Activated T-helper 1 cell treated with anti-CD3 and anti-CD28 coated beads, Interleukin-12 subunit alpha, Interleukin-12 subunit beta, Interleukin-2, Interleukin-4 antibody, amounts not matched to agents 30 ng/mL and 10 ng/mL and 1 ng/mL, durations not matched to agents 14 hours and 24 hours and 36 hours (primary cell): ENCODE measurements at regions not wholly inside any gene's neighbourhood (a gene's known extent, or its start where the extent isn't known, plus 50 kb on each side); places are given as distances from the start of the nearest gene placed in this dataset.
"Not testable (repeated sequence)": the region's sequence is repeated elsewhere in the genome, so short reads cannot be mapped to it uniquely, and the experiment has no call there.

Source experiments
- DNase-seq: peaks from one replicate; pipeline ENCODE4 v3.0.0; 2021; ENCODE audit warnings: low spot score
- H3K27ac Mint-ChIP-seq: one replicate; pipeline ENCODE4 v1.8.0; 2021; ENCODE audit warnings: mild to moderate bottlenecking, mixed read lengths
- H3K27me3 Mint-ChIP-seq: one replicate; pipeline ENCODE4 v1.8.0; 2022; ENCODE audit warnings: mild to moderate bottlenecking, moderate library complexity, mixed read lengths; ENCODE audit not compliant: insufficient read depth
- H3K36me3 Mint-ChIP-seq: one replicate; pipeline ENCODE4 v1.8.0; 2021; ENCODE audit warnings: low read depth, mixed read lengths
- H3K4me1 Mint-ChIP-seq: one replicate; pipeline ENCODE4 v1.8.0; 2021; ENCODE audit warnings: low read depth, mixed read lengths
- H3K4me3 Mint-ChIP-seq: one replicate; pipeline ENCODE4 v1.8.0; 2021; ENCODE audit warnings: mild to moderate bottlenecking, moderate library complexity, mixed read lengths
- H3K9me3 Mint-ChIP-seq: one replicate; pipeline ENCODE4 v1.8.0; 2021; ENCODE audit warnings: mixed read lengths
- intact Hi-C: fragments of 100-400 bp; cut with micrococcal nuclease; formaldehyde crosslinking; loops from one replicate; pipeline ENCODE4 v1.15.1; 2024

- intact Hi-C loops = no loop called here
- Mint-ChIP-seq H3K36me3 (no peaks in the 10 kb centered on the region), H3K4me3 (no peak overlapping the region)
Measured at GRCh38 chr18:56285387-56286065, 352.9 kb downstream of the TXNL1 start.

GRCh38 chr18:56284319-56284718 is 354.1 kb downstream of the TXNL1 start:
- Mint-ChIP-seq H3K4me3 (no peak overlapping the region), H3K36me3 (no peaks in the 10 kb centered on the region), H3K27ac (no peak overlapping the region), H3K9me3 (no peaks in the 10 kb centered on the region), H3K27me3 (no peaks in the 10 kb centered on the region), H3K4me1 (no peaks in the 10 kb centered on the region)
- intact Hi-C loops = no loop called here
- DNase-seq = no peak

More at GRCh38 chr18:56285387-56286065, 352.9 kb downstream of the TXNL1 start:
- Mint-ChIP-seq H3K27ac (no peak overlapping the region), H3K9me3 (no peaks in the 10 kb centered on the region), H3K4me1 (no peaks in the 10 kb centered on the region), H3K27me3 (peaks cover 2% of the 10 kb centered on the region)
- DNase-seq = no peak

- Mint-ChIP-seq H3K9me3 (no peaks in the 10 kb centered on the region), H3K4me1 (no peaks in the 10 kb centered on the region), H3K4me3 (no peak overlapping the region), H3K36me3 (no peaks in the 10 kb centered on the region), H3K27me3 (no peaks in the 10 kb centered on the region), H3K27ac (no peak overlapping the region)
- DNase-seq = no peak
- intact Hi-C loops = no loop called here
Measured at GRCh38 chr18:56283316-56283715, 355.1 kb downstream of the TXNL1 start.

GRCh38 chr18:56282234-56283104 is 355.9 kb downstream of the TXNL1 start:
- no peak for DNase-seq
- Mint-ChIP-seq H3K9me3 (no peaks in the 10 kb centered on the region), H3K4me3 (no peak overlapping the region), H3K27me3 (no peaks in the 10 kb centered on the region), H3K36me3 (no peaks in the 10 kb centered on the region), H3K4me1 (no peaks in the 10 kb centered on the region), H3K27ac (no peak overlapping the region)
- intact Hi-C loops = no loop called here

- intact Hi-C loops, H3K9me3 Mint-ChIP-seq, H3K4me1 Mint-ChIP-seq, H3K27me3 Mint-ChIP-seq, H3K4me3 Mint-ChIP-seq, DNase-seq, H3K36me3 Mint-ChIP-seq, H3K27ac Mint-ChIP-seq: not testable (repeated sequence)
Measured at GRCh38 chr18:56279816-56280215, 358.6 kb downstream of the TXNL1 start.

GRCh38 chr18:56278421-56279003 is 359.9 kb downstream of the TXNL1 start:
- no peaks in the 10 kb centered on the region for H3K36me3 Mint-ChIP-seq
- intact Hi-C loops = no loop called here
- no peak overlapping the region for H3K27ac Mint-ChIP-seq
- no peaks in the 10 kb centered on the region for H3K9me3 Mint-ChIP-seq
- H3K4me1 Mint-ChIP-seq = no peaks in the 10 kb centered on the region
- DNase-seq = no peak
- no peak overlapping the region for H3K4me3 Mint-ChIP-seq
- no peaks in the 10 kb centered on the region for H3K27me3 Mint-ChIP-seq

- no peak overlapping the region for H3K4me3 Mint-ChIP-seq
- no peaks in the 10 kb centered on the region for H3K36me3 Mint-ChIP-seq
- no peaks in the 10 kb centered on the region for H3K9me3 Mint-ChIP-seq
- intact Hi-C loops = no loop called here
- H3K27me3 Mint-ChIP-seq = no peaks in the 10 kb centered on the region
- no peak for DNase-seq
- no peaks in the 10 kb centered on the region for H3K4me1 Mint-ChIP-seq
- H3K27ac Mint-ChIP-seq = no peak overlapping the region
Measured at GRCh38 chr18:56276466-56276865, 361.9 kb downstream of the TXNL1 start.

- Mint-ChIP-seq H3K27ac (no peak overlapping the region), H3K4me3 (no peak overlapping the region), H3K9me3 (no peaks in the 10 kb centered on the region), H3K4me1 (no peaks in the 10 kb centered on the region), H3K27me3 (no peaks in the 10 kb centered on the region), H3K36me3 (no peaks in the 10 kb centered on the region)
- intact Hi-C loops = no loop called here
- DNase-seq = no peak
Measured at GRCh38 chr18:56273541-56274219, 364.7 kb downstream of the TXNL1 start.

GRCh38 chr18:56270671-56271250 is 367.6 kb downstream of the TXNL1 start:
- DNase-seq = no peak
- Mint-ChIP-seq H3K4me1 (no peaks in the 10 kb centered on the region), H3K27ac (no peak overlapping the region), H3K9me3 (no peaks in the 10 kb centered on the region), H3K4me3 (no peak overlapping the region), H3K36me3 (no peaks in the 10 kb centered on the region), H3K27me3 (no peaks in the 10 kb centered on the region)
- intact Hi-C loops = no loop called here

- Mint-ChIP-seq H3K9me3 (peaks cover 2% of the 10 kb centered on the region), H3K27ac (no peak overlapping the region), H3K4me1 (no peaks in the 10 kb centered on the region), H3K27me3 (no peaks in the 10 kb centered on the region), H3K4me3 (no peak overlapping the region), H3K36me3 (no peaks in the 10 kb centered on the region)
- DNase-seq = no peak
- intact Hi-C loops = no loop called here
Measured at GRCh38 chr18:56269958-56270357, 368.4 kb downstream of the TXNL1 start.

GRCh38 chr18:56268952-56269351 is 369.4 kb downstream of the TXNL1 start:
- Mint-ChIP-seq H3K4me1 (no peaks in the 10 kb centered on the region), H3K9me3 (peaks cover 3% of the 10 kb centered on the region), H3K4me3 (no peak overlapping the region), H3K27ac (no peak overlapping the region), H3K36me3 (no peaks in the 10 kb centered on the region), H3K27me3 (no peaks in the 10 kb centered on the region)
- DNase-seq = no peak
- intact Hi-C loops = no loop called here

GRCh38 chr18:56267334-56267733 is 371.1 kb downstream of the TXNL1 start:
- H3K27ac Mint-ChIP-seq = no peak overlapping the region
- H3K4me1 Mint-ChIP-seq = no peaks in the 10 kb centered on the region
- H3K9me3 Mint-ChIP-seq = peaks cover 3% of the 10 kb centered on the region
- intact Hi-C loops = no loop called here
- H3K4me3 Mint-ChIP-seq = no peak overlapping the region
- H3K36me3 Mint-ChIP-seq = no peaks in the 10 kb centered on the region
- no peak for DNase-seq
- H3K27me3 Mint-ChIP-seq = no peaks in the 10 kb centered on the region
